NB4 (cell line): ENCODE measurements at regions not wholly inside any gene's neighbourhood (a gene's known extent, or its start where the extent isn't known, plus 50 kb on each side); places are given as distances from the start of the nearest gene placed in this dataset.

Experiments used
- DNase-seq: peaks from one replicate; pipeline ENCODE4 v3.0.0; 2010; ENCODE audit warnings: low read depth
- H3K4me3 ChIP-seq: one replicate; pipeline ENCODE4 v1.5.1; 2011; ENCODE audit warnings: mild to moderate bottlenecking, low read depth, low read length, moderate library complexity
- CTCF ChIP-seq: IDR thresholded peaks from one replicate; pipeline ENCODE4 v1.5.1; 2012; ENCODE audit warnings: low read depth, low read length
- MAX ChIP-seq: IDR thresholded peaks from 2 replicates; pipeline ENCODE4 v1.6.1; 2011; ENCODE audit warnings: low read depth, low read length
- MYC ChIP-seq: IDR thresholded peaks from 2 replicates; pipeline ENCODE4 v1.6.1; 2011; ENCODE audit warnings: low read depth, low read length
- POLR2A ChIP-seq: IDR thresholded peaks from 2 replicates; pipeline ENCODE4 v1.6.1; 2011; ENCODE audit warnings: mild to moderate bottlenecking; ENCODE audit not compliant: insufficient read length; ENCODE audit errors: extremely low read depth

- no peak for TF ChIP-seq CTCF
- TF ChIP-seq MYC: no peak
- TF ChIP-seq MAX: no peak
- no peak for TF ChIP-seq POLR2A
- no peak overlapping the region for H3K4me3 ChIP-seq
- DNase-seq: no peak
Observed at GRCh38 chr13:64339373-64340063, 2890.6 kb downstream of the PCDH9 start.

- TF ChIP-seq MYC (no peak), MAX (no peak), POLR2A (no peak), CTCF (no peak)
- no peak for DNase-seq
Observed at GRCh38 chr13:64338671-64339070, 2891.5 kb downstream of the PCDH9 start.

GRCh38 chr13:64333888-64334287 lies 2896.2 kb downstream of the PCDH9 start:
- TF ChIP-seq MYC: no peak
- no peak for TF ChIP-seq CTCF
- TF ChIP-seq POLR2A: no peak
- TF ChIP-seq MAX: no peak
- DNase-seq: no peak
- no peak overlapping the region for H3K4me3 ChIP-seq

More at GRCh38 chr13:64338671-64339070, 2891.5 kb downstream of the PCDH9 start:
- H3K4me3 ChIP-seq: no peak overlapping the region

- no peak for DNase-seq
- H3K4me3 ChIP-seq: no peak overlapping the region
- TF ChIP-seq POLR2A (no peak), CTCF (no peak), MAX (no peak), MYC (no peak)
Observed at GRCh38 chr13:64332048-64332447, 2898.1 kb downstream of the PCDH9 start.

- DNase-seq: no peak
- TF ChIP-seq CTCF (no peak), MAX (no peak), POLR2A (no peak), MYC (no peak)
- no peak overlapping the region for H3K4me3 ChIP-seq
Observed at GRCh38 chr13:64327505-64328194, 2902.5 kb downstream of the PCDH9 start.
